HFF-Myc (cell line): ENCODE measurements at regions not wholly inside any gene's neighbourhood (a gene's known extent, or its start where the extent isn't known, plus 50 kb on each side); places are given as distances from the start of the nearest gene placed in this dataset.
A peak's percentile ranks its signal among the peaks of the same experiment; 100 is the strongest.

Experiments used
- DNase-seq: peaks from one replicate; pipeline ENCODE4 v3.0.0-alpha.2; 2011; ENCODE audit warnings: low read depth; ENCODE audit errors: extremely low read depth
- H3K4me3 ChIP-seq: replicated peaks from 2 replicates; pipeline ENCODE4 v1.5.1; 2011; ENCODE audit warnings: low read depth, mild to moderate bottlenecking, control low read depth, low read length
- TF ChIP-seq, protein P1 (sequence below): IDR thresholded peaks from 2 replicates; pipeline ENCODE4 v1.5.1; 2012; ENCODE audit warnings: mild to moderate bottlenecking, low read depth, low read length, control low read depth; ENCODE audit errors: missing control alignments

DNA sequence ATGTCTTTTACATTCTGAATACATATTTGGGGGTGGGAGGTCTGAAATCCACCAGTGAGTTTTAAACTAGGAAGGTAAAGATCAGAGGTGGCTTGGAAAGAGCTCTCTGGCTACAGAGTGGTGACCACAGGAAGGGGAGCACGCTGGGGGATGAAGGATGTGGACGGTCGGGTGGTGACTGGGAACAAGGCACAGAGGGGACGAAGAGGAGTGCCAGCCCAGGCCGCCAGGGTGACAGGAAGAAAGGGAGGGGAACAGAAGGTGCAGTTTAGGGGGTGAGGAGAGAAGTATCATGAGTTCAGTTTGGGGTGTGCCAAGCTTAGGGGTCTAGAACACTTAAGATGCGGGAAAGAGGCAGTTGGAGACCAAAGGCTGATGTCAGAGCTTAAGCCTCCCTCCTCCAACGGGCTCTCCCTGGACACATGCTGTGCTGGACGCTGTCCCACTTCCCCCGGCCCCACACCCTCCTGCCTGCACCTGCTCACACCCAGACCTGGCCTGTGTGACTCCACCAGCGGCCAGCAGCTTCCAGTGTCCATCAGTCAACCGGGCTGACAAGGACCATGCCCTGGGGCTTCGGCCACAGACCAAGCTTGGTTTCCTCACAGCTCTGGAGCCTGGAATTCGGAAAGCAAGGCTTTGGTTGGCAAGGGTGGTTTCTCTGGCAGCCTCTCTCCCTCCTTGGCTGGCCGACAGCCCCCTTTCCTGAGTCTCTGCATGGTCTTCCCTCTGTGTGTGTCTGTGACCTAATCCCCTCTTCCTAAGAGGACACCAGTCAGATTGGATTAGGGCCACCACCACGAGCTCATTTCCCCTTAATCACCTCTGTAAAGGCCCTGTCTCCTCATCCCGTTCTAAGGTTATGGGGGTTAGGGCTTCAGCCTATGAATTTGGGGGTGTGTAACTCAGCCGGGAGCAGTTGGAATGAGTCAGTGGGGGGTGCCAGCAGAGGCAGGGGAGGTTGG is 120.4 kb upstream of the IQSEC1 start:
- no peak overlapping the region for H3K4me3 ChIP-seq
- DNase-seq, result no peak
- TF ChIP-seq, protein P1, sequence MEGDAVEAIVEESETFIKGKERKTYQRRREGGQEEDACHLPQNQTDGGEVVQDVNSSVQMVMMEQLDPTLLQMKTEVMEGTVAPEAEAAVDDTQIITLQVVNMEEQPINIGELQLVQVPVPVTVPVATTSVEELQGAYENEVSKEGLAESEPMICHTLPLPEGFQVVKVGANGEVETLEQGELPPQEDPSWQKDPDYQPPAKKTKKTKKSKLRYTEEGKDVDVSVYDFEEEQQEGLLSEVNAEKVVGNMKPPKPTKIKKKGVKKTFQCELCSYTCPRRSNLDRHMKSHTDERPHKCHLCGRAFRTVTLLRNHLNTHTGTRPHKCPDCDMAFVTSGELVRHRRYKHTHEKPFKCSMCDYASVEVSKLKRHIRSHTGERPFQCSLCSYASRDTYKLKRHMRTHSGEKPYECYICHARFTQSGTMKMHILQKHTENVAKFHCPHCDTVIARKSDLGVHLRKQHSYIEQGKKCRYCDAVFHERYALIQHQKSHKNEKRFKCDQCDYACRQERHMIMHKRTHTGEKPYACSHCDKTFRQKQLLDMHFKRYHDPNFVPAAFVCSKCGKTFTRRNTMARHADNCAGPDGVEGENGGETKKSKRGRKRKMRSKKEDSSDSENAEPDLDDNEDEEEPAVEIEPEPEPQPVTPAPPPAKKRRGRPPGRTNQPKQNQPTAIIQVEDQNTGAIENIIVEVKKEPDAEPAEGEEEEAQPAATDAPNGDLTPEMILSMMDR, result no peak

DNA sequence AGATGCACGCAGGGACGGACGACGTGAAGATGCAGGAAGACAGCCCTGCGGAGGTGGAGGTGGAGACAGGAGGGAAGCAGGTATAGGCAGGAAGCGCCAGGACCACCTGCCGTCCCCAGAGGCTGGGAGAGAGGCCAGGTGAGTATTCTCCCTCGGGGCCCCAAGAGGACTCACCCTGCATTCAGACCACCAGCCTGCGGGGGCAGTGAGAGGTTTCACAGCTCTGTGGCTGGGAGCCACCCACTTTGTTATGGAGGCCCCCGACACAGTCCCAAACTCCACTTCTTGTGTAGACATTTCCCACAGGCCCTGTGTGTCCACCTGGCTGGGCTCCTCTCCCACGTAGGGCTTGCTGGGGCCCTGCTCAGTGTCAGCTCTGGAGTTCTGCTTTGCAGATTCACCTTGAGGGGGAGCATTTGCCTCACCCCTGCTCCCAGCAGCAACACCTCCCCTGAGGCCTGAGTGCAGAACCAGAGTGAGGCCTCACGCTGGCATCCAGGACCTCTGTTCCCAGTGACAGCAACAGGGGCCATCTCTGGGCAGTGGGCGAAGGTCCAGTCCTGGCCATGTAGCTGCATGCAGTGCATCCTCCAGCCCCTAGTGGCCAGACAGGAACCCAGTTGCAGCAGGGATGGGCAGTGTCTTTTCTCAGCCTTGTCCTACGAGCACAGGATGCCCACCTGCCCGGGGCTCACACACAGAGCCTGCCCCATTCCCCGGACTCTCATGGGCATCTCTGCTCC is 119.4 kb upstream of the IQSEC1 start:
- DNase-seq, result no peak
- no peak overlapping the region for H3K4me3 ChIP-seq
- TF ChIP-seq, protein P1, result peak; percentile 52

DNA sequence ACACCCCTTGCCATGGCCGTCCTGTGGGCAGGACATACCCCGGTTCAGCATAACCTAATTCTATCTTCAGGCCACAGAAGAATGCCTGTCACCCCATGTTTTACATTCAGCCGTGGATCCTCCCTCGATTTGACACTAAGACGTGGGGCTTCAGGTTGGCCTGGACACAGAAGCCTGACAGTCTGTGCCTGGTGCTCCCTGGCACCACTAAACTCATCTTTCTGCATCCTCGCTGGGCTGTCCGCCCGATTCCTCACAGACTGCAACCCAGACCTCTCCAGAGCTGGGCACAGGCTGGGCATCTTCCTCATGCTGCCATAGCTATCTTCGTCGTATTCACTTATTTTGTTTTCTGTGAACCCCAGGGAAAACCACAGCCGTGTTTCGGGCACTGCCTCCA is 117.8 kb upstream of the IQSEC1 start:
- no peak for DNase-seq
- TF ChIP-seq, protein P1, result no peak

DNA sequence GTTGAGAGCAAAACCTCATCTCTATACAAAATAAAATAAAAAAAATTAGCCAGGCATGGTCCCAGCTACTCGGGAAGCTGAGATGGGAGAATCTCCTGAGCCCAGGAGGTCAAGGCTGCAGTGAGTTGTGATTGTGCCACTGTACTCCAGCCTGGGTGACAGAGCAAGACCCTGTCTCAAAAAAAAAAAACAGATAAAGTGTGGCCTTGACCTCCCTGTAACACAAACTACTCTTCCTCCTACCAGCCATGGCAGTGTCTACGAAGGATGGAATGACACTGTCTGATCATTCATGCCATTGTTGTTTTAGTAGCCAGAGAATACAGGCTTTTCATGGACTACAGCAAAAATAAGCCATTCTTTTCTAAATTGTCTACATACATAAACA is 117.1 kb upstream of the IQSEC1 start:
- TF ChIP-seq, protein P1, result no peak
- no peak for DNase-seq

More for the DNA sequence above, 117.8 kb upstream of the IQSEC1 start:
- H3K4me3 ChIP-seq, result no peak overlapping the region

DNA sequence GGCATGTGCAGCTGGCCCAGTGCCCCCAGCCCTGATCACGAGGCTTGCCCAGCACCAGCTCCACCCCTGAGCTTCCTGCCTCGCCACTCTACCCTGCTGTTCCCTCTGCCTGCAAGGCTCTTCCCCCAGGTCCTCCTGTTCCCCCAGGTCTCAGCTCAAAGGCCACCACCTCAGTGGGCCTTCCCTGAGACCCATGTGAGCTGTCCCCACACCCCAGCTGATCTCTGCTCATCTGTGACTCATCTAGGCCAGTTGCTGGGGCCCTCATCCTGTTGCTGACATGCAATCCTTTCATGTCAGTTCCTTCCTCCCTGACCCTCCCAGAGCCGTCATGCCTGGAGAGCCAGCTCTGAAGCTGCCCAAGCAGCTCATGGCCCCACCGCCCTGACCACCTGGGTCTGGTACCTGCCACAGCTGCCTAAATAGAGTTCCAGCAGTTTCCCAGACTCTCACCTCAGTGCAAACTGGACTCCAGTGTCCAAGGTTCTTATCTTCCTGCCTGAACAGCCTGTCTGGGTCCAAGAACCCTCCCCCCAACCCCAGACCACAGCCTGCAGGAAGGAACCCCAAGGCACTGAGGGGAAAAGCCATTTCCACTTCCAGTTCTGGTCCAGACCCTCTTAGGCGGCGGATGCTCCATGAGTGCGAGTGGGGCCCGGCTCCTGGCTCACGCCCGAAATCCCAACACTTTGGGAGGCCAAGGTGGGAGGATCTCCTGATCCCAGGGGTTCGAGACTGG is 116.6 kb upstream of the IQSEC1 start:
- TF ChIP-seq, protein P1, result no peak
- H3K4me3 ChIP-seq, result no peak overlapping the region
- DNase-seq, result peak; percentile 9

More for the DNA sequence above, 117.1 kb upstream of the IQSEC1 start:
- no peak overlapping the region for H3K4me3 ChIP-seq

DNA sequence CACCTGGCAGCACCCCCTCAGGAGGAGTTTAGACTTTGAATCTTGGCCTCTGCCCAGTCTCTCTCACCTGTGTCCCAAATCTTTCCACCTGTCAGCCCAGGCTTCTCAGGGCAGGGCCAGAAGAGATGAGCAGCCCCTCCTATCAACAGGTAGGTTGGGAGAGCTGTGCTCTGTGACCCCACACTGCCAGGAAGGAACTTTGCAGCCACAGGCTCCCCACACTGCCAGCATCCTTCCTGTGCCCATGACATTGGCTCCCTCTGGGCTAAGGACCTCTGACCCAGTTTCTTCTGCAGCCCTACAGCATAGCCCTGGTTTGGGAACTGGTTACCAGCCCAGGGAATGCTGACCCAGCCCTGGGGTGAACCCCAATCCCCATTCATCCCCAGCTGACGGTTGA is 115.7 kb upstream of the IQSEC1 start:
- TF ChIP-seq, protein P1, result no peak
- no peak overlapping the region for H3K4me3 ChIP-seq
- no peak for DNase-seq
